ENCODE measurements at regions not wholly inside any gene's neighbourhood (a gene's known extent, or its start where the extent isn't known, plus 50 kb on each side); places are given as distances from the start of the nearest gene placed in this dataset.

DNA sequence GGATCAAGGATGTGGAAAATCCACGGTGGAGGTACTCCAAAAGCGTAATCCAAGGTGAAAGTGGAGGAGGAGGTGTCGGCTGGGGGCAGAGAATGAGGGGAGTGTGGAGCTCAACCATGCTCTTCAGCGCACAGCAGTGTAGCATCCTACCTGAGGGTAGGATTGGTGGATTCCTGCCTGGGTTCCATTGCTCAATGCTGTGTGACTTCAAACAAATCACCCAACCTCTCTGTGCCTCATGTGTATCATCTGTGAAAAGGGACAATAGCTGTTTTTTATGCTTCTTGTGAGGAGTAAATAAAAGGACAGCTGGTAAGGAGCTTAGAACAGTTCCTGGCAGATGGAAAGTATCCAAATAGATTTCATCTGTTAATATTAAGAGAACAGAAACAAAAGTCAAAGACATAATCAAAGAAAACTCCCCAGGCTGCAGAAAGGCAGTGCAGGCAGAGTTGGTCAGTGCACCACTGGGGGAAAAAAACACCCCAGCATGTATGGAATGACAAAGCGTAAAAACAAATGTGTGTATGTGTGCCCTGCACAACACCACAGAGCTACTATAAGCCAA is 130.0 kb upstream of the HDAC4 start:
- no peak for DNase-seq (ENCODE audit: low spot score)

DNA sequence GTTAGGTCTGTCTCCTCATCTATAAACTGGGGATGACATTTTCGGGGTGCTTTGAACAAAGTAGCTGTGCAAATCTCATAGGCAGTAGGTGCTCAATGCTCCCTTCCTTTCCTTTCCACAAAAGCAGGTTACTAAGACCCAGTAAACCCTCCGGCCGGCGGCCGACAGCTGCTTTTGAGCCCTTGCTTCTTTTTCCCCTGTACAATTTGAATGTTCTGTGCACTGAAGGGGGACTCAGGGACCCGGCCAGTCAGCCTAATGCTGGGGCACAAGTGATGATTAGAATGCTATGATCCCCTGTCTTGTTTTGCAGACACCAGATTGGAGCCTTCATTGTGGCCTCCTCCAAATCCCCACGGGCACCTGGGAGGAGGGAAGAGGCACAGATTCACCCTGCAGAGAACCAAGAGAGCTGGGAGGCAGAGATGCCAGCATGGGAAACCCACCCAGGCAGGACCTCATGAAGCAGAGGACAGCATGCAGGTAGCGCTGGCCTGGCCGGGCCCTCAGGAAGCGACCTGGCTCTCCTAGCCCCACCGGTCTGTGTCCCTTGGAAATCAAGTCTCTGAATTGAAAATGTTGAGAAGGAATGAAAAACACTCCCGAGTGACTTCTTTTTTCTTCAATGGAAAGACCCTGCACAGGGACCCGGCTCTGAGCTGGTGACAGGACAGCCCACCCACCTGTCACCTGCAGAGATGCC is 128.6 kb upstream of the HDAC4 start:
- no peak for DNase-seq (ENCODE audit: low spot score)

DNA sequence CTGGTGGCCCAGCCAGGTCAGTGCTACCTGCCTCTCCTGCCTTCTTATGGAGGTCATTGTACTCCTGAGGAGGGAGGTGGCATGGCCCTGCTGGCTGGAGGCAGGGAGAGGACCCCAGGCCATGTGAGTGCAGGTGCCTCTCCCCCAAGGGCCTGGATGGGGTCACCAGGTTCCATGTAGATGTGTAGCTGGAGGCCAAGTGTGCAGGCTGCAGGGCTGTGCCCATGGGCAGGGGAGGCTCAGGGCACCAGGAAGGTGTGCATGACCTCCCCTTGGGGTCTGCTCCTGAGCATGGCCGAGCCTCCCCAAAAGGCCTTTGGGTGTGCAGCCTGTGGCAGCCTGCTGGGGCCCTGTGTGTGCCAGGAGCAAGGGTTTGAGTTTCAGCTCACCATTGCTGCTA is 128.1 kb upstream of the HDAC4 start:
- no peak for DNase-seq (ENCODE audit: low spot score)

DNA sequence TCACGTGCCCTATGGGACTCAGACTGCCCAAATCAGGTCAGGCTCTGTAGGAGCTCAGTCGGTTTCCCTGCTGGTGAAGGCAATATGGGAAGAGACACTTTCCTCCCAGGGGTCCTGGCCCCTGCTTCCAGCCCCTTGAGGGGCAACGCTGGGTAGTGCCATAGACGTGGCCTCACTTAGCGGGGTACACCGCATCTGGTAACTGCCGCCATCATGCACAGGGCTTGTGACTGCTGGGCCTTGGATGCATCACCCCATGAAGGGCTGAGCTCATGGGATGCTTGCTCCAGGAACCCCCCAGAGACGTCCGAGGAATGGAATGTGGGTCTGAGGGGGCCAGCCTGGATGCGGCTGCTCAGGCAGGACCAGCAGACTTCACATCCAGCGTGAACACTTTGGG is 127.3 kb upstream of the HDAC4 start:
- DNase-seq (ENCODE audit: low spot score) = no peak

DNA sequence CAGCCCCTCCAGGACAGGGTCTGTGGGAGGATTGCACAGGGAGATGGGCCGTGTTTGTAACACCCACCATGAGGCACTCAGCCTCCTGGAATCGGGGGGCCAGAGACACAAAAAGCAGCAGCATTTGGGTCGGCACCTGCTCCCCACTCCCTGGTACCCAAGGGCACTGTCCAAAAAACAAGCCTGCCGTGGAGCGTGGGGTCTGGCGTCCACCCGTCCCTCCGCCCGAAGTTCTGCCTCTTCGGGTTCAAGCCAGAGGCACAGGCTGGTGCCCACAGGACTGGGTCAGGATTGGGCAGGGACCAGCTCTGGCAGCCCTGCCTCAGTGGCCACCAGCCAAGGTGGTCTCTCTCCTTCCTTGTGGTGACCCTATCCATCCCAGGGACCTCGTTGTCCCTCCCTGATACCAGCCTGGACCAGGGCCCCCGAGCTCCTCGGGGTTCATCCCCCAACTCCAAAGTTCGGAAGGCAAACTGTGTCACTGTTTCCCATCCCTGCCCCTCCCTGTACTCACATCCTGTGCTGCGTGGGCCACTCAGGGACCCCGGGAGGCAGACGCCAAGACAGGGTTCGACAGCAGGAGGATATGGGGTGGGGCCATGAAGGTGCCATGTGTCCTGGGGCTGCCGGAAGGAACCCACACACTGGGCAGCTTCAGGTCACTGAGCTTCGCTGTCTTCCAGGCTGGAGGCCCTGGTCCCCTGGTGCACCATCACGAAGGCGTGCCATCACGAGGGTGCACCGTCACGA is 126.0 kb upstream of the HDAC4 start:
- DNase-seq (ENCODE audit: low spot score) = no peak

DNA sequence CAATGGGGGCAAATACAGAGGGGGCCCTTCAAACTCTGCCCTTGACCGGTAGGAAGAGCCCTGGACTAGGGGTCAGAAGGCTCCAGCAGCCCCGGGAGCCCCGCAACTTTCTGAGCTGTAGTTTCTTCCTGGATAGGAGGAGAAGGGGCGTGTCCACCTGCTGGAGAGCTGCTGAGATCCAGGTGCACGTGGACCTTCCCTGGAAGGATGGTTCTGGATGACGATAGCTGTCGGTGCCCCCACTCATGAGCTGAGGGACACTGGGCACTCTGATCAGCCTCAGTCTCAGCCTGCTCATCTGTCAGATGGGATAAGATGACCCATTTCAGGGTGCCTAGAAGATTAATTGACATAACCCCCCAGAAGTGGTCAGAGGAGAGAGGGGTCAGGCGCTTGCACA is 125.2 kb upstream of the HDAC4 start:
- DNase-seq (ENCODE audit: low spot score) = no peak

DNA sequence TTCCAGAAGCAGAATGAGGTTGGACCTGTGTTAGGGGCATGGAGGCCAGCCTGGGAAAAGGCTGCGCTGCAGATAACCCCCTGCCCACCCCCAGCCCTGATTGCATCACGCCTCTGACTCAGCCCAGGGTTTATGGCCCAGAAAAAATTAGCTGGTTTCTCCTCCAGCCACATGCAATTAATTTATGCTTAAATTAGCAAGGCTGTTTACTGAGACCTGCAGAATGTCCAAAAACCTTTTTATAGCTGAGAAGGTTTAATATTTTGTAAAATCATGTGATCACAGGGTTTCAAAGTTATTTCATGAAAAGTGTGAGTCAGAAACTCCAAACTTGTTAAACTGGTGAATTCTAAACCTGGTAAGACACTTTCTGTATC is 123.1 kb upstream of the HDAC4 start:
- DNase-seq (ENCODE audit: low spot score) = no peak

DNA sequence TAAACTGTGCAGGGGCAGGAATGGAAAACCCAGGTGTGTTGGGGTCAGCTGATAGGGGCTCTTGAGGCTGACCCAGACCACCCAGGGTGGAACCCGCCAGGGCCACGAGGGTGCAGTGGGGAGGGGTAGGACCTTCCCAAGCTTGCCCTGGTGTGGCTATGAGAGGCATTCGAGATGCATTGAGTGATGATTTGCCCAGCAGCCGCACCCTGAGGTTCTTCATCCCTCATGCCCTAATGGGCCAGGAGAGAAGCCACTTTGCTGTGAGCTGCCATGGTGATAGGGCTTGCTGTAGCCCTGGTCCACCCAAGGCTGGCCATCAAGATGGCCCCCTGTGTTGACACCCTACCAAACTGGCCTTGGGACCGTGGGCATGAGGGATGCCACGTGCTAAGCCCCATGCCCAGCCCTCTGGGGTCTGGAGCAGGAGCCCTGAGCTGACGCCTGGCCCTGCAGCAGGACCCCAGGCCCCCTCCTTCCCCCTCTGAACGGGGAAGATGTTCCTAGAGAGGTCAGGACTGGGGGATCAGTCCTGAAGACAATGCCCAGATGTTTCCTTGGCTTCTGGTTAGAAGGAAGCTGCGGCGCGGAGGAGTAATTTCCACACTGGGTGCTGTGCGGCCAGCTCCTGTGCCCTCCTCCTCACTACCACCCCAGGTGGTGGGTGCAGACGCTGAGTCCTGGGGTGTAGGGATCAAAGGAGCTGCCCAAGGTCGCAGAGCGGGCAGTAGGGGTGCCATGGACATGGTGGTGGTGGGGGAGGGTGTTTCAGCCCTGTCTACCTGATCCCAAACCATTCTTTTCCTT is 122.5 kb upstream of the HDAC4 start:
- no peak for DNase-seq (ENCODE audit: low spot score)

DNA sequence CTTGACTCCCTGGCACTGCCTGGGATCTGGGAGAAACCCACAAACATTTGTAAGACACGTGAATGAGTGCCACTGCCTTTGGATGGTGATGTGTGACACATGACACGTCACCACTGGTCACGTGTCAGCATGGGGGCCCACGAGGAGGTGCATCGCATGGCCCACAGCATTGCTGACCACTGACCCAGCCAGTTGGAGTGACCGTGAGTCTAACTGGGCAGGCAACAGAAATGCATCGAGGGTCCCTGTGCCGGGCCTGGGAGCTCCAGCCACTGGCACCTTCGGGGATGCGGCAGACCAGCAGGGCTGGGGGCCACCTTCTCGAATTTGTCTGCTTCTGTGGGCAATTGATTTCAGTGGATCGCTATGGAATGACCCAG is 121.9 kb upstream of the HDAC4 start:
- DNase-seq (ENCODE audit: low spot score) = no peak

DNA sequence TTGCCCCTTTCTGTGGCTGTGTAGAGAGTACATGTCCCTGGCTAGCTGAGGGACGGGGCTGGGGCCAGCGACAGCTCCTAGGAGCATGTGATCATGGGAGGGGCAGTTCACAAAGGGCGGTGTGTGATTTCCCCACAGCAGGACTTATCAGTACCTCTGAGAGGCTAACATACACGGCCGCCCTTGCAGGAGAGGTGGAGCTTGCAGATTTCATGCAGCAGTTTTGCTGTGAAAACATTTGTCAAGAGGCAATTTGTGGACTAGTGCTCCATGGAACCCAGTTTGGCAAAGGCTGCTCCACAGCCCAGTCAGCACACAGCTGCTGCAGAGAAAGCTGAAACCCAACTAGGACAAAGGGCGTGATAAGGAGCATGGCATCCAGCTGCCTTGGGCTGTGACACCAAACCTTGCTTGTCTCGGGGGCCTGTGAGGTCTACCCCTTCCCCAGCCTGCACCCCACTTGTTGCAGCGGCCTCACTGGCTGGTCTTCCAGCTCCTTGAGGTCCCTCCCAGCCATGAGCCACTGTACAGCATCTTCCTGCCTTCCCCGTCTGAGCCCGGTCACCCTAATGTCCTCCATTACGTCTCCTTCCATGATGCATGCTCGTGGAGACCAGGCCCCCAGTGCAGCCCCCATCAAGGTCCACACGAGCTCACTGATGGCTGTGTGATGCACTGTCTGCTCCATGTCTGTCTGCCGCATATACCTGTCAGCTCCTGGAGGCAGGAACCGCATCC is 121.4 kb upstream of the HDAC4 start:
- no peak for DNase-seq (ENCODE audit: low spot score)

DNA sequence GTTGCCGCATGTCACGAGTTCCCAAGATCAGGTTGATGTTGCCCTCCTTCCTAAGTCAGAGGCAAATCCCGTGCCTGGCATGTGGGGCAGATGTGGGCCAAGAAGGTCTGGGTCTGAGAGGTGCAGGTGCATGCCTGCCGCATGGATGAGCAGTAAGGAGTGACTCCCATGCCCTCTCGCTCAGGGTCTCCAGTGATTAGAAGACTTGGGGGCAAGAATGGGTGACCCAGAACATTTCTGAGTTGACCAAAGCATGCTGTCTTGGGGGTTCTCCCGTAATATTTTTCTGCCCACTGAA is 120.6 kb upstream of the HDAC4 start:
- DNase-seq (ENCODE audit: low spot score) = no peak

DNA sequence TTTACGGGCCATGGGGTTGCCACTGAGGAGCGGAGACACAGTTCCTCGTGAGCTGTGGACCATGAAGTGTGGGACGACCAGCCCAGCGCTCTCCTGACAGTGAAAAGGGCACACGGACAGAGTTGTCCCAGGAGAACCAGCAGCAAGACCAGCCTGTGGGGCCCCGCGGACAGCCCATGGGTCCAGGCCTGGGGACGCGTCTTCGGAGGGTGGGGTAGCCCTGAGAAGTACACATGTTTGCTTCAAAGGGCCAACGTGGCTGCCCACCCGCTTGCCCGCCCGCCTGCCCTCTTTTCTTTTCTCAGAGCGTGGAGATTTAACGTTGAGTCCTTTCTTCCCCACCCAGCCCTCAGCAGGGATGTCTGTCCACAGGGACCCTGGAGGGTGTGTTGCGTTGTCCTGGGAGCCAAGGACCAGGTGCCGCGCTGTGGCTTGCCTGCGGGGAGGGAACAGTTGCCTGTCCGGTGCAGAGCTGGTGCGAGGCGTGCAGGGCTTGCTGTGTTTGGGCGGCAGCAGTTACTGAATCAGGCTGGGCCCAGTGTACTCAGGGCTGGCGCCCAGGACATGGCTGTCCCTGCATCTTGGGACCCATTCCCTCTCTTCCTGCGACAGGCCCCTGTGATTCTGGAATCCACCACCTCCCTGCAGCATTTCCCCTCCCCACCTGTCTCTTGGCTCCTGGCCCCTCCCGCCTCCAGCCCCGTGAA is 120.1 kb upstream of the HDAC4 start:
- no peak for DNase-seq (ENCODE audit: low spot score)

DNA sequence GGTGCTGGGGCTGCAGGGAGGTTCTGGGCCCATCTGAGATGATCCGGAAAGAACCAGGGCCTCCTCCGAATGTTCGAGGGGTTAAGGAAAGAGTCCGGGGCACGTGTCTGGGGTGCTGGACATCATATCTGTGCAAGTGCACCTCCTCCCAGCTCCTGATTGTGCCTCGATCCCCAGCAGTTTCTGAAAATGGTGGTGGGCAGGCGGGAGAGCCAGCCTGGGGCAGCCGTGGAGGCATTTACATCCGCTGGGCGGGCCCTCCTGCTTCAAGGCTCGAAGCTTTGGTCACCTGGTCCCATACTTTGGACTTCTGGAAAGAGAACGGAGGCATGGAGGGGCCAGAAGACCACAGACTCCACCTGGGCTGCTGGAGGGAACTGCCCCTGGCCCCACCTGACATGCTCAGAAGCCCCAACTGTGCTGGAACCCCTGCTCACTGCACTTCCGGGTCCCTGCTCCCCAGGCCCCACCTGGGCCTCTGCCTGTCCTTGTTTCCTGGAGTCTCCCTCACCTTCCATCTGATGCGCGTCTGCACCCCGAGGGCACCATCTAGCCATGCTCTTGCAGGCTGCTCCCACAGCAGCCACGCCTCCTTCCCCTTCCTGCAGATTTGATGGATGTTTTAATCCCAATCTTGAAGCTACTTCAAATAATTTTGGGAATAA is 119.2 kb upstream of the HDAC4 start:
- DNase-seq (ENCODE audit: low spot score) = no peak

DNA sequence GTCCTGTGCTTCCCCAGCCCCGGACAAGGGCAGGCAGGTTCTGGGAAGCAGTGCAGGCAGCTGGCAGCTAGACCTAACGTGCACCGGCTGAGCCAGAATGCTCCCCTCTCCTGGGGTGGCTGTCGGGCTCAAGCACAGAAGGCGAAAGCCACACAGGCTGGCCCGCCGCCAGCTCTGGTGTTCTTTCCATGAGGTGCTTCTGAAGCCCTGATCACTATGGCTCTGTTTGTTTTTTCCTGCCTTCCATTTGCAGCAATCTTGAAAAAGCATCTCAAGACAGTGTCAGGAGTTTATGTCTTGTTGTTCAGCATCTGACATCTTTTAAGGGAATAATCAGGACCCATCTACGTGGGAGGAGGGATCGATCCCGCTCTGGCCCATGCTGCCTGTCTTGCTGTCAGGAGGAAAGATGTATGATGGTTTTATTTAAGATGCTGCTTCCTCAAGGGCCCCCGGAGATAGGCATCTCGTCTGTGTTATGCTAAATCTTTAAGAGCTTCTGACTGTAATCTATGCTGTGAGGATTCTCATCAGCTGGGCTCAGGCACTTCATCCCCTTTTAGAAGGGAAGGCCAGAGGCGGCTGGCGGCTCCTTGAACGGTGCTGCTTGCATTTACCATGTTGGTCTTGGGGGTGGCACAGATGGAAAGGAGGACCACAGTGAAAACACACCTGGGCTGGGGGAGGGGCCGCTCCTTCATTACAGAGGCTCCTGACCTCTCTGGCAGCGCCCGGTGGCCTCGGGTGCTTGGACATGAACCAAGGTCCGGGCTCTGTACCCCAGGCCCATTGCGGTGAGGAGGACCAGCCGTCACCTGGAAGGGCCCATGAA is 118.5 kb upstream of the HDAC4 start:
- no peak for DNase-seq (ENCODE audit: low spot score)

DNA sequence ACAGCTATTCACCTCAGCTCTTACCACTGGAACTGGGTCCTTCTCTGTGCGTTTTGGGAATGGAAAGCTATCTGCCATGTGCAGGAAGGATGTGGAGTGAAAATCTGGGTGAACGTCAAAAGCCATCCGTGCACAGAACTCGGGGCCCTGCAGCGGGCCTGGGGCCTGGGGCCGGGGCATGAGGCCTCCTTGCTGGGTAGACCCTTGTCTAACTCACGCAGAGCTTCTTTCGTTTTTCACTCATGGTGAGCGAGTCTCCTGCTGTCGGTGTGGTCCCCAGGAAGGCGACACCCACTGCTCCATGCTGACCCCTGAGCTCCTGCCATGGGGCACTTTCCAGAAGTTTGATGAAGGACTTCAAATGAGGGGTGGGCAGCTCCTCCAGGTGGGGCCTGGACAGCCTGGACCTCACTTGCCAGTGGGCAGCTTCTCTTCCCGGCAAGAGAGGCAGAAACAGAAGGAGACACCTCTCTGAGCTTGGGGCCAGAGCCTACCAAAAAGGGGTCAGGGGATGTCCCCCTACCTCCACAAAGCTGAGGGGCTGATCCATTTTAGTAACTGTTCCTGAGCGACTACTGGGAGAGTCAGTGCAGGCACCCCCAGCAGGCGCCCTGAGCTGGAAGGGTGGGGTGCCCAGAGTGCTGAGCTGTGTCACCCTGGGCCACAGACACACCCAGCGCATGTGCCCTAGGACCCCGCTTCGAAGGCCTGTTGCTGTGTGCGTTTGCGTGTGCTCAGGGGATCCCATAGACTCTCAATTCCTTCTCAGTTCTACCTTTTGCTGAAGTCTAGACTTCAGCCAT is 117.7 kb upstream of the HDAC4 start:
- no peak for DNase-seq (ENCODE audit: low spot score)

DNA sequence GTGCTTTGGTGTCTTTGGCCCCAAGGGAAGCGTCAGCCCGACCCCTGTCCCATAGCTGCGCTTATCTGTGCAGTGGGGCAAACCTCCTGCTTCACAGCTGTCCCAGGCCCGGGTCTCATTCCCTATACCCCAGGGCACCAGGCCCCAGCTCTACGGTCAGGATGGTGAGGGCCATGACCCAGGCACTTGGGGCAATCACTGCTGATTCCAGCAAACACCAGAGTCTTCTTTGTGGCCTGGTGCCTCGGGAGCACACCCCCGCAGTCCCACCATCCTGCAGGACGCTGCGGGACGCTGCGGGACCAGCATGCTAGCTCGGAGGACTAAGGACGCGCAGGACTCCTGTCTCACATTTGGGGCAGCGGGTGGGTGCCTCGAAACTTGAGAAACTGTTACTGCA is 116.9 kb upstream of the HDAC4 start:
- no peak for DNase-seq (ENCODE audit: low spot score)

DNA sequence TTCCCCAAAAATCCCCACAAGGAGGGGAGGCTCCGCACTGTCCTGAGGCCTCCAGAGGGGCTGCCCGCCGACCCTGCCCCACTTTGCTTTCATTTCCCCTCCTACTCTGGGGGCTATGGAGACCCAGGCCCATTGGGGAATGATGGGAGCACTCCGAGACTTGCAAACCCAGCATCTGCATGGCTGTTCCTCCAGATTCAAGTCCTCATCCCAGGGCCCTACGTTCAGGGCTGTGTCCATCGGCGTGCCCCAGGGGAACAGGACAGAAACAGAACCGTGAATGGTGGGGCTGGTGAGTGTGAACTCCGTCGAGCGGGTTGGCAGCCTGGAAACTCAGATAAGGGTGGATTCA is 116.1 kb upstream of the HDAC4 start:
- no peak for DNase-seq (ENCODE audit: low spot score)

DNA sequence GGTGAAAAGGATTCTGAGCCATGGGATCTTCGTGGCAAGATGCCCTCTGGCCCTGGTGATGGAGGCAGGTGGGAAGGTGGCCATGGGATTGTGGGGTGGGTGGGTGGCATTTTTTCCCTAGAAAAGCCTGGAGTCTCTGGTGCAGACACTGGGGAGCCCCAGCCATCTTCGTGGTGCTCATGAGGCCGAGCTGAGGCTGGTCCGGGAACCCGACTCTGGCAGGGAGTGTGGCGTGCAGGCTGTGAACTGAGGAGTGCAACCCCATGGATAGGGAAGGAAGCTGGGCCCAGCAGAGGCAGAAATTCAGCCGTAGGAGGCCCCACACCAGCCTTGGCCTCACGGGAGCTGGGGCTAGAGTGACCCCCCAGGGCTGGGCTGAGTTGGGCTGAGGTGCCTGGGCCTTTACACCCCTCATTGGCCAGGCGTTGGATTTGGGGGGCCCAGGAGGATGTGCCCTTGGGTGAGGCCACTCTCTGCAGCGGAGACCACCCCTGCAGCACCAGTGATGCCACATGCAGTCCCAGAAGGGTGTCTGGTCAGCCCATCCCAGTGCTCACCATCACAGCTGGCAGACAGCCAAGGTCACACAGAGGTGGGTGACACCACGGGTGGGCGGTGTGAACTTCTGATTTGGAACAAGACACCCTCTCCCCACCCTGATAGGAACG is 115.6 kb upstream of the HDAC4 start:
- no peak for DNase-seq (ENCODE audit: low spot score)
